GM12864 (cell line): ENCODE measurements at regions not wholly inside any gene's neighbourhood (a gene's known extent, or its start where the extent isn't known, plus 50 kb on each side); places are given as distances from the start of the nearest gene placed in this dataset.

Source experiments
- DNase-seq: peaks from one replicate; pipeline ENCODE4 v3.0.0-alpha.2; 2011; ENCODE audit warnings: low read depth
- H3K4me3 ChIP-seq: 2 replicates; pipeline ENCODE4 v1.5.1; 2011; ENCODE audit warnings: mild to moderate bottlenecking, low read depth, low read length, control low read depth
- CTCF ChIP-seq: IDR thresholded peaks from 2 replicates; pipeline ENCODE4 v1.5.1; 2011; ENCODE audit warnings: low read depth, mild to moderate bottlenecking, moderate library complexity, low read length, control low read depth, inconsistent platforms; ENCODE audit errors: missing control alignments

- TF ChIP-seq CTCF = no peak
Measured at GRCh38 chr11:95536047-95536690, 253.4 kb downstream of the FAM76B start.

GRCh38 chr11:95534809-95535208, 254.8 kb downstream of the FAM76B start:
- DNase-seq = no peak
- H3K4me3 ChIP-seq = no peak overlapping the region
- no peak for TF ChIP-seq CTCF

More at GRCh38 chr11:95536047-95536690, 253.4 kb downstream of the FAM76B start:
- H3K4me3 ChIP-seq = no peak overlapping the region
- no peak for DNase-seq

- TF ChIP-seq CTCF = no peak
- H3K4me3 ChIP-seq = no peak overlapping the region
- no peak for DNase-seq
Measured at GRCh38 chr11:95534226-95534625, 255.4 kb downstream of the FAM76B start.

GRCh38 chr11:95531116-95531515, 258.5 kb downstream of the FAM76B start:
- H3K4me3 ChIP-seq = no peak overlapping the region
- DNase-seq = no peak
- no peak for TF ChIP-seq CTCF

GRCh38 chr11:95524314-95525036, 265.1 kb downstream of the FAM76B start:
- no peak overlapping the region for H3K4me3 ChIP-seq
- no peak for TF ChIP-seq CTCF
- no peak for DNase-seq

GRCh38 chr11:95522874-95523273, 266.7 kb downstream of the FAM76B start:
- no peak for DNase-seq
- TF ChIP-seq CTCF = no peak

More at GRCh38 chr11:95522874-95523273, 266.7 kb downstream of the FAM76B start:
- no peak overlapping the region for H3K4me3 ChIP-seq
